ENCODE measurements at regions not wholly inside any gene's neighbourhood (a gene's known extent, or its start where the extent isn't known, plus 50 kb on each side); places are given as distances from the start of the nearest gene placed in this dataset.

GRCh38 chr11:122487669-122488068 lies 167.9 kb upstream of the UBASH3B start:
- Histone ChIP-seq H3K9ac (ENCODE audit: low read depth, low read length) (no peak overlapping the region), H3K4me3 (ENCODE audit: low read length) (no peak overlapping the region), H3K4me1 (ENCODE audit: control insufficient read depth, insufficient read depth, low read length) (no peaks in the 10 kb centered on the region), H3K9me3 (replicated peaks; ENCODE audit: low read length) (no peaks in the 10 kb centered on the region), H3K27me3 (ENCODE audit: control insufficient read depth, insufficient read depth, low read length) (peaks cover 46% of the 10 kb centered on the region), H3K4me2 (ENCODE audit: low read length) (no peak overlapping the region), H3K36me3 (ENCODE audit: insufficient read depth, low read length) (no peaks in the 10 kb centered on the region)

- Histone ChIP-seq H3K9ac (ENCODE audit: low read depth, low read length) (no peak overlapping the region), H3K4me3 (ENCODE audit: low read length) (no peak overlapping the region), H3K4me2 (ENCODE audit: low read length) (no peak overlapping the region), H3K27me3 (ENCODE audit: control insufficient read depth, insufficient read depth, low read length) (peaks cover 47% of the 10 kb centered on the region), H3K36me3 (ENCODE audit: insufficient read depth, low read length) (no peaks in the 10 kb centered on the region), H3K9me3 (replicated peaks; ENCODE audit: low read length) (no peaks in the 10 kb centered on the region), H3K4me1 (ENCODE audit: control insufficient read depth, insufficient read depth, low read length) (no peaks in the 10 kb centered on the region)
Measured at GRCh38 chr11:122486793-122487495, 168.6 kb upstream of the UBASH3B start.

GRCh38 chr11:122478986-122479385 lies 176.5 kb upstream of the UBASH3B start:
- Histone ChIP-seq H3K4me1 (ENCODE audit: control insufficient read depth, insufficient read depth, low read length) (no peaks in the 10 kb centered on the region), H3K27me3 (ENCODE audit: control insufficient read depth, insufficient read depth, low read length) (peaks cover 26% of the 10 kb centered on the region)

GRCh38 chr11:122468965-122469364 lies 186.6 kb upstream of the UBASH3B start:
- no peaks in the 10 kb centered on the region for H3K9me3 ChIP-seq (replicated peaks; ENCODE audit: low read length)
- peaks cover 31% of the 10 kb centered on the region for H3K27me3 ChIP-seq (ENCODE audit: control insufficient read depth, insufficient read depth, low read length)
- no peaks in the 10 kb centered on the region for H3K4me1 ChIP-seq (ENCODE audit: control insufficient read depth, insufficient read depth, low read length)
- H3K4me3 ChIP-seq (ENCODE audit: low read length), result no peak overlapping the region
- no peak overlapping the region for H3K4me2 ChIP-seq (ENCODE audit: low read length)
- no peak overlapping the region for H3K9ac ChIP-seq (ENCODE audit: low read depth, low read length)
- no peaks in the 10 kb centered on the region for H3K36me3 ChIP-seq (ENCODE audit: insufficient read depth, low read length)

More at GRCh38 chr11:122478986-122479385, 176.5 kb upstream of the UBASH3B start:
- no peak overlapping the region for H3K9ac ChIP-seq (ENCODE audit: low read depth, low read length)
- no peak overlapping the region for H3K4me3 ChIP-seq (ENCODE audit: low read length)
- no peak overlapping the region for H3K4me2 ChIP-seq (ENCODE audit: low read length)
- no peaks in the 10 kb centered on the region for H3K9me3 ChIP-seq (replicated peaks; ENCODE audit: low read length)
- no peaks in the 10 kb centered on the region for H3K36me3 ChIP-seq (ENCODE audit: insufficient read depth, low read length)

- Histone ChIP-seq H3K4me1 (ENCODE audit: control insufficient read depth, insufficient read depth, low read length) (no peaks in the 10 kb centered on the region), H3K36me3 (ENCODE audit: insufficient read depth, low read length) (no peaks in the 10 kb centered on the region), H3K4me2 (ENCODE audit: low read length) (no peak overlapping the region), H3K9ac (ENCODE audit: low read depth, low read length) (no peak overlapping the region), H3K4me3 (ENCODE audit: low read length) (no peak overlapping the region), H3K27me3 (ENCODE audit: control insufficient read depth, insufficient read depth, low read length) (peaks cover 26% of the 10 kb centered on the region), H3K9me3 (replicated peaks; ENCODE audit: low read length) (no peaks in the 10 kb centered on the region)
Measured at GRCh38 chr11:122463530-122463929, 192.0 kb upstream of the UBASH3B start.

- H3K4me3 ChIP-seq (ENCODE audit: low read length), result no peak overlapping the region
- H3K4me2 ChIP-seq (ENCODE audit: low read length), result no peak overlapping the region
- no peaks in the 10 kb centered on the region for H3K4me1 ChIP-seq (ENCODE audit: control insufficient read depth, insufficient read depth, low read length)
- no peaks in the 10 kb centered on the region for H3K36me3 ChIP-seq (ENCODE audit: insufficient read depth, low read length)
- no peak overlapping the region for H3K9ac ChIP-seq (ENCODE audit: low read depth, low read length)
- peaks cover 16% of the 10 kb centered on the region for H3K27me3 ChIP-seq (ENCODE audit: control insufficient read depth, insufficient read depth, low read length)
- H3K9me3 ChIP-seq (replicated peaks; ENCODE audit: low read length), result no peaks in the 10 kb centered on the region
Measured at GRCh38 chr11:122459064-122459463, 196.5 kb upstream of the UBASH3B start.

GRCh38 chr11:122453586-122453985 lies 201.9 kb upstream of the UBASH3B start:
- H3K4me2 ChIP-seq (ENCODE audit: low read length), result no peak overlapping the region
- no peaks in the 10 kb centered on the region for H3K9me3 ChIP-seq (replicated peaks; ENCODE audit: low read length)
- no peak overlapping the region for H3K4me3 ChIP-seq (ENCODE audit: low read length)
- H3K27me3 ChIP-seq (ENCODE audit: control insufficient read depth, insufficient read depth, low read length), result peaks cover 29% of the 10 kb centered on the region
- H3K36me3 ChIP-seq (ENCODE audit: insufficient read depth, low read length), result no peaks in the 10 kb centered on the region
- no peaks in the 10 kb centered on the region for H3K4me1 ChIP-seq (ENCODE audit: control insufficient read depth, insufficient read depth, low read length)
- no peak overlapping the region for H3K9ac ChIP-seq (ENCODE audit: low read depth, low read length)

- Histone ChIP-seq H3K9ac (ENCODE audit: low read depth, low read length) (no peak overlapping the region), H3K4me1 (ENCODE audit: control insufficient read depth, insufficient read depth, low read length) (no peaks in the 10 kb centered on the region), H3K36me3 (ENCODE audit: insufficient read depth, low read length) (no peaks in the 10 kb centered on the region), H3K4me3 (ENCODE audit: low read length) (no peak overlapping the region), H3K4me2 (ENCODE audit: low read length) (no peak overlapping the region), H3K27me3 (ENCODE audit: control insufficient read depth, insufficient read depth, low read length) (peaks cover 35% of the 10 kb centered on the region), H3K9me3 (replicated peaks; ENCODE audit: low read length) (no peaks in the 10 kb centered on the region)
Measured at GRCh38 chr11:122451911-122452310, 203.6 kb upstream of the UBASH3B start.

GRCh38 chr11:122441666-122442035 lies 213.9 kb upstream of the UBASH3B start:
- no peak overlapping the region for H3K9ac ChIP-seq (ENCODE audit: low read depth, low read length)
- H3K27me3 ChIP-seq (ENCODE audit: control insufficient read depth, insufficient read depth, low read length), result peaks cover 76% of the 10 kb centered on the region
- H3K4me3 ChIP-seq (ENCODE audit: low read length), result peak overlapping the region; percentile 49
- no peaks in the 10 kb centered on the region for H3K36me3 ChIP-seq (ENCODE audit: insufficient read depth, low read length)
- no peaks in the 10 kb centered on the region for H3K9me3 ChIP-seq (replicated peaks; ENCODE audit: low read length)
- H3K4me1 ChIP-seq (ENCODE audit: control insufficient read depth, insufficient read depth, low read length), result peaks cover 7% of the 10 kb centered on the region
- H3K4me2 ChIP-seq (ENCODE audit: low read length), result peak overlapping the region; percentile 69

GRCh38 chr11:122440811-122441665 lies 214.5 kb upstream of the UBASH3B start:
- Histone ChIP-seq H3K9me3 (replicated peaks; ENCODE audit: low read length) (no peaks in the 10 kb centered on the region), H3K4me3 (ENCODE audit: low read length) (peak overlapping the region; percentile 49), H3K9ac (ENCODE audit: low read depth, low read length) (no peak overlapping the region), H3K4me1 (ENCODE audit: control insufficient read depth, insufficient read depth, low read length) (peaks cover 7% of the 10 kb centered on the region), H3K4me2 (ENCODE audit: low read length) (peak overlapping the region; percentile 69), H3K36me3 (ENCODE audit: insufficient read depth, low read length) (no peaks in the 10 kb centered on the region), H3K27me3 (ENCODE audit: control insufficient read depth, insufficient read depth, low read length) (peaks cover 79% of the 10 kb centered on the region)

GRCh38 chr11:122439866-122440810 lies 215.4 kb upstream of the UBASH3B start:
- Histone ChIP-seq H3K27me3 (ENCODE audit: control insufficient read depth, insufficient read depth, low read length) (peaks cover 79% of the 10 kb centered on the region), H3K9ac (ENCODE audit: low read depth, low read length) (no peak overlapping the region), H3K9me3 (replicated peaks; ENCODE audit: low read length) (no peaks in the 10 kb centered on the region), H3K4me1 (ENCODE audit: control insufficient read depth, insufficient read depth, low read length) (peaks cover 7% of the 10 kb centered on the region), H3K4me2 (ENCODE audit: low read length) (peak overlapping the region; percentile 59), H3K4me3 (ENCODE audit: low read length) (peak overlapping the region; percentile 47), H3K36me3 (ENCODE audit: insufficient read depth, low read length) (no peaks in the 10 kb centered on the region)
